PC-3 (cell line): ENCODE measurements at regions not wholly inside any gene's neighbourhood (a gene's known extent, or its start where the extent isn't known, plus 50 kb on each side); places are given as distances from the start of the nearest gene placed in this dataset.

Source experiments
- ATAC-seq: fragments of 200-7000 bp; cut with Tn5 transposase; 2 replicates; pipeline ENCODE4 v1.9.1; 2020; ENCODE audit warnings: mild to moderate bottlenecking, moderate library complexity
- BruUV-seq: library from RNA; stranded (reverse); fragments of 400-500 nt; replicated peaks from 2 replicates; lab custom pipeline; 2021; lab: Mats Ljungman, UMichigan
- CTCF ChIA-PET: fragments of 300-600 bp; sonication (Branson Sonifier 250); formaldehyde crosslinking; loops from one replicate; lab custom pipeline; 2022; ENCODE audit warnings: antibody characterized with exemption; lab: Charles Lee
- POLR2A ChIA-PET: fragments of 300-600 bp; sonication (Branson Sonifier 250); formaldehyde crosslinking; loops from one replicate; lab custom pipeline; 2022; ENCODE audit warnings: antibody characterized with exemption; ENCODE audit not compliant: unreplicated experiment; lab: Charles Lee
- DNase-seq: peaks from one replicate; pipeline ENCODE4 v3.0.0-alpha.2; 2015
- H2AFZ ChIP-seq: fragments of 300-600 bp; sonication (generic); 2 replicates; pipeline ENCODE4 v1.6.0; 2016; ENCODE audit warnings: antibody characterized with exemption, low read length
- H3F3A ChIP-seq: fragments of 300-600 bp; sonication (generic); one replicate; pipeline ENCODE4 v1.6.0; 2017; ENCODE audit warnings: antibody characterized with exemption, low read length, control low read depth, mild to moderate bottlenecking; ENCODE audit not compliant: unreplicated experiment
- H3K27ac ChIP-seq: fragments of 300-600 bp; sonication (generic); 2 replicates; pipeline ENCODE4 v1.5.1; 2016; ENCODE audit warnings: mild to moderate bottlenecking, low read length
- H3K27me3 ChIP-seq: fragments of 300-600 bp; sonication (generic); 2 replicates; pipeline ENCODE4 v1.6.1; 2016; ENCODE audit warnings: low read length, mixed read lengths
- H3K36me3 ChIP-seq: fragments of 300-600 bp; sonication (generic); 2 replicates; pipeline ENCODE4 v1.6.1; 2016; ENCODE audit warnings: low read depth, mixed run types, low read length, mixed read lengths
- H3K4me1 ChIP-seq: fragments of 300-600 bp; sonication (generic); 2 replicates; pipeline ENCODE4 v1.5.1; 2016; ENCODE audit warnings: low read length; ENCODE audit not compliant: insufficient read depth
- H3K4me2 ChIP-seq: fragments of 300-600 bp; sonication (generic); 2 replicates; pipeline ENCODE4 v1.6.0; 2016; ENCODE audit warnings: low read length
- H3K4me3 ChIP-seq: fragments of 300-600 bp; sonication (generic); 2 replicates; pipeline ENCODE4 v1.5.1; 2016; ENCODE audit warnings: mild to moderate bottlenecking, low read length, mixed read lengths
- H3K79me2 ChIP-seq: fragments of 300-600 bp; sonication (generic); 2 replicates; pipeline ENCODE4 v1.6.1; 2017; ENCODE audit warnings: low read length, mixed read lengths
- H3K9ac ChIP-seq: fragments of 300-600 bp; sonication (generic); 2 replicates; pipeline ENCODE4 v1.6.0; 2016; ENCODE audit warnings: mild to moderate bottlenecking, low read length
- H3K9me2 ChIP-seq: fragments of 300-600 bp; sonication (generic); replicated peaks from 2 replicates; pipeline ENCODE4 v1.6.1; 2016; ENCODE audit warnings: mixed run types, low read length, mixed read lengths
- H3K9me3 ChIP-seq: fragments of 300-600 bp; sonication (generic); 2 replicates; pipeline ENCODE4 v1.6.1; 2016; ENCODE audit warnings: low read length, mixed read lengths
- H4K20me1 ChIP-seq: fragments of 300-600 bp; sonication (generic); 2 replicates; pipeline ENCODE4 v1.6.1; 2016; ENCODE audit warnings: low read length, mixed read lengths
- EZH2 ChIP-seq: fragments of 300-600 bp; sonication (generic); IDR thresholded peaks from one replicate; pipeline ENCODE4 v1.6.1; 2017; ENCODE audit warnings: antibody characterized with exemption, mild to moderate bottlenecking, low read length; ENCODE audit not compliant: unreplicated experiment
- EZH2phosphoT487 ChIP-seq: fragments of 300-600 bp; sonication (generic); IDR thresholded peaks from 2 replicates; pipeline ENCODE4 v1.6.1; 2018; ENCODE audit warnings: mild to moderate bottlenecking, antibody characterized with exemption, low read length, borderline replicate concordance
- intact Hi-C: fragments of 100-400 bp; cut with micrococcal nuclease; formaldehyde crosslinking; loops from 2 replicates; pipeline ENCODE4 v1.9.0; 2023
- TF ChIP-seq, protein P1 (sequence below): fragments of 300-600 bp; sonication (generic); conservative IDR thresholded peaks from 2 replicates; pipeline ENCODE4 v1.5.1; 2017; ENCODE audit warnings: antibody characterized with exemption, low read depth, mild to moderate bottlenecking, low read length

DNA sequence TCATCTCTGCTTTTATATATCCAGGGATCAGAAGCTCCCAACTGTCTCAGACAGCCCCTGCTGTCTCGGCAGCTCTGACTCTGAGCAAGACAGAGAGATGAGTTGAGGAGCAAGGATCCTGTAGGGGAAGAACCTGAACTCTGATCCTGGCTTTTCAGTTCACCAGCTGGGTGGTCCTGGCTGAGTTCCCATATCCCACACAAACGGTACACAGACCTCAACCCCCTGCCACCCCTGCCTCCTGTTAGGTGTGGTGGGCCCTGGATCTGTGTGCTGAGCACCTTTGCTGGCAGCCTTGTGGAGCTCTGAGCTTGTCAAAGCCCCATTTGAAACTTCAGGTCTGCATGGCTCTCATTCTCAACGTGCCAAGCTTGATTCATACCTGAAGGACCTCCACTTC, 54.3 kb upstream of the GPR26 start:
- ChIA-PET POLR2A (no interaction called here), CTCF (no interaction called here)
- intact Hi-C loops: no loop called here

DNA sequence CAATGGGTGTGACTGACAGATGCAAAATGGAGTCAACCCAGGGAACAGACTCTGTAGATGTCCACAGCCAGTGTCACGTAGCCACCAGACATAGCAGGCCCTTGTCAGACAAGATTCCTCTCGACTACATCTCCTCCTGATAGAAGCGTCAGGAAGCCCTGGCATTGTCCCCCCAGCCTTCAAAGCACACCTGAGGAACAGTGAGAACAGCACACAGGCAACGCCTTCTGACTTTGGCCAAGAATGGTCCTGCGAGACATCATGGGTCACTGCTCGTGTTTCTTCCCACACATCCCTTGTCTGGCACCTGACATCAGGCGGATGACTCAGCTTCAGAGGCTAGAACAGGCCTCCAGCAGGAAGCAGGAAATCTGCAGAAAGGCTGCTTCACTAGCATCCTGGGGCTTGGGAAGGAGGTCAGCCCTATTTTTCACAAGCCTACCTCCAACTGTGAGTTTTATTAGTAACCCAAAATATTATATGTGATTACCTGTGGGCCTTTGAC, 52.8 kb upstream of the GPR26 start:
- no peaks in the 10 kb centered on the region for H3F3A ChIP-seq
- H3K9me2 ChIP-seq: no peaks in the 10 kb centered on the region
- no peak for TF ChIP-seq EZH2phosphoT487
- TF ChIP-seq, protein P1, sequence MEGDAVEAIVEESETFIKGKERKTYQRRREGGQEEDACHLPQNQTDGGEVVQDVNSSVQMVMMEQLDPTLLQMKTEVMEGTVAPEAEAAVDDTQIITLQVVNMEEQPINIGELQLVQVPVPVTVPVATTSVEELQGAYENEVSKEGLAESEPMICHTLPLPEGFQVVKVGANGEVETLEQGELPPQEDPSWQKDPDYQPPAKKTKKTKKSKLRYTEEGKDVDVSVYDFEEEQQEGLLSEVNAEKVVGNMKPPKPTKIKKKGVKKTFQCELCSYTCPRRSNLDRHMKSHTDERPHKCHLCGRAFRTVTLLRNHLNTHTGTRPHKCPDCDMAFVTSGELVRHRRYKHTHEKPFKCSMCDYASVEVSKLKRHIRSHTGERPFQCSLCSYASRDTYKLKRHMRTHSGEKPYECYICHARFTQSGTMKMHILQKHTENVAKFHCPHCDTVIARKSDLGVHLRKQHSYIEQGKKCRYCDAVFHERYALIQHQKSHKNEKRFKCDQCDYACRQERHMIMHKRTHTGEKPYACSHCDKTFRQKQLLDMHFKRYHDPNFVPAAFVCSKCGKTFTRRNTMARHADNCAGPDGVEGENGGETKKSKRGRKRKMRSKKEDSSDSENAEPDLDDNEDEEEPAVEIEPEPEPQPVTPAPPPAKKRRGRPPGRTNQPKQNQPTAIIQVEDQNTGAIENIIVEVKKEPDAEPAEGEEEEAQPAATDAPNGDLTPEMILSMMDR: no peak
- no peak for TF ChIP-seq EZH2
- H3K9ac ChIP-seq: no peak overlapping the region
- H3K4me3 ChIP-seq: no peak overlapping the region
- no peaks in the 10 kb centered on the region for H3K36me3 ChIP-seq
- no peak overlapping the region for H3K4me2 ChIP-seq
- no peak overlapping the region for H2AFZ ChIP-seq
- CTCF ChIA-PET: no interaction called here
- H3K9me3 ChIP-seq: no peaks in the 10 kb centered on the region
- no peaks in the 10 kb centered on the region for H3K27me3 ChIP-seq
- POLR2A ChIA-PET: no interaction called here
- ATAC-seq (no peak), DNase-seq (no peak)
- H3K27ac ChIP-seq: no peak overlapping the region
- H3K79me2 ChIP-seq: no peaks in the 10 kb centered on the region
- no peaks in the 10 kb centered on the region for H3K4me1 ChIP-seq
- no TSS peak for BruUV-seq
- no peaks in the 10 kb centered on the region for H4K20me1 ChIP-seq
- intact Hi-C loops: no loop called here

More for the DNA sequence above, 54.3 kb upstream of the GPR26 start:
- no peak overlapping the region for H3K27ac ChIP-seq
- no peaks in the 10 kb centered on the region for H3K9me2 ChIP-seq
- H3K4me2 ChIP-seq: no peak overlapping the region
- DNase-seq (no peak), ATAC-seq (no peak)
- no peak overlapping the region for H3K9ac ChIP-seq
- no peak overlapping the region for H2AFZ ChIP-seq
- no peaks in the 10 kb centered on the region for H3F3A ChIP-seq
- H3K79me2 ChIP-seq: no peaks in the 10 kb centered on the region
- no peaks in the 10 kb centered on the region for H3K36me3 ChIP-seq
- H3K4me1 ChIP-seq: no peaks in the 10 kb centered on the region
- peaks cover 4% of the 10 kb centered on the region; the same call in 1 of the 2 replicates for H3K27me3 ChIP-seq
- H3K9me3 ChIP-seq: no peaks in the 10 kb centered on the region
- TF ChIP-seq, protein P1: no peak
- H4K20me1 ChIP-seq: no peaks in the 10 kb centered on the region
- BruUV-seq: no TSS peak
- H3K4me3 ChIP-seq: no peak overlapping the region

DNA sequence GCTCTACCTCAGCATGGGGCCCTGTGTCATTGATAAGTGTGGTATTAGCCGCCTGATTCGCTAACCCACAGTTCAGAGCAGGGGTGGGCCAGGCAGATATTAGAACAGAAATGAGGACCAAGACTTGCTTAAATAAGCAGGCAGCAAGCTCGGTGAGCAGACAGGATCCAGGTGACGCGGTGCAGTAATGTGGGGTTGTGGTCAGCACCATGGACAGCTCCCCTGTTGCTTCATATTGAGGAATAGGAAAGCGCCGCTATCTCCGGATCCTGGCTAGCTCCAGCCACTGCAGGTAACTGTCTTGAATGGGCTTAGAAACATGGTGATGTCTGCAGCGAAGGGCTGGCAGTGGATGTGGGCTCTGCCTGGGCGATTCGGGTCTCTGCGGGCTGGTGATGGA, 51.3 kb upstream of the GPR26 start:
- H3K4me1 ChIP-seq: no peaks in the 10 kb centered on the region
- POLR2A ChIA-PET: no interaction called here
- peak; percentile 64 for DNase-seq

More for the DNA sequence above, 51.3 kb upstream of the GPR26 start:
- H3K27me3 ChIP-seq: peaks cover 8% of the 10 kb centered on the region; the same call in 1 of the 2 replicates
- no TSS peak for BruUV-seq
- no peak overlapping the region for H3K4me3 ChIP-seq
- no peak for ATAC-seq
- H3K36me3 ChIP-seq: no peaks in the 10 kb centered on the region
- TF ChIP-seq EZH2 (no peak), EZH2phosphoT487 (no peak)
- TF ChIP-seq, protein P1: no peak
- H3K4me2 ChIP-seq: no peak overlapping the region
- H3K79me2 ChIP-seq: no peaks in the 10 kb centered on the region
- H2AFZ ChIP-seq: no peak overlapping the region
- intact Hi-C loops: no loop called here
- H3F3A ChIP-seq: no peaks in the 10 kb centered on the region
- no peaks in the 10 kb centered on the region for H3K9me3 ChIP-seq
- CTCF ChIA-PET: no interaction called here
- H4K20me1 ChIP-seq: no peaks in the 10 kb centered on the region
- H3K9ac ChIP-seq: no peak overlapping the region
- no peaks in the 10 kb centered on the region for H3K9me2 ChIP-seq
- H3K27ac ChIP-seq: no peak overlapping the region
